ENCODE measurements at regions not wholly inside any gene's neighbourhood (a gene's known extent, or its start where the extent isn't known, plus 50 kb on each side); places are given as distances from the start of the nearest gene placed in this dataset.

- CTCF ChIA-PET = no interaction called here
- H3K27me3 Mint-ChIP-seq = no peaks in the 10 kb centered on the region
Measured at GRCh38 chr18:53739700-53740099, 484.8 kb downstream of the MBD2 start.

GRCh38 chr18:53735526-53735925 lies 488.9 kb downstream of the MBD2 start:
- no peaks in the 10 kb centered on the region for H3K36me3 Mint-ChIP-seq (ENCODE audit: low read depth)
- no peaks in the 10 kb centered on the region for H3K27me3 Mint-ChIP-seq
- no peak overlapping the region for H3K27ac Mint-ChIP-seq
- no peak for DNase-seq
- no peaks in the 10 kb centered on the region for H3K9me3 Mint-ChIP-seq
- H3K4me3 Mint-ChIP-seq = no peak overlapping the region
- ChIA-PET CTCF (no interaction called here), POLR2A (no interaction called here)
- no peaks in the 10 kb centered on the region for H3K4me1 Mint-ChIP-seq

More at GRCh38 chr18:53739700-53740099, 484.8 kb downstream of the MBD2 start:
- DNase-seq = no peak
- Mint-ChIP-seq H3K4me3 (no peak overlapping the region), H3K36me3 (ENCODE audit: low read depth) (no peaks in the 10 kb centered on the region), H3K9me3 (peaks cover 2% of the 10 kb centered on the region), H3K4me1 (no peaks in the 10 kb centered on the region), H3K27ac (no peak overlapping the region)
- POLR2A ChIA-PET = no interaction called here

GRCh38 chr18:53715243-53715853 lies 509.1 kb downstream of the MBD2 start:
- Mint-ChIP-seq H3K4me3 (no peak overlapping the region), H3K27ac (no peak overlapping the region), H3K27me3 (no peaks in the 10 kb centered on the region), H3K9me3 (no peaks in the 10 kb centered on the region), H3K36me3 (ENCODE audit: low read depth) (no peaks in the 10 kb centered on the region), H3K4me1 (no peaks in the 10 kb centered on the region)
- DNase-seq = no peak
- ChIA-PET CTCF (no interaction called here), POLR2A (no interaction called here)

GRCh38 chr18:53710080-53710479 lies 514.4 kb downstream of the MBD2 start:
- H3K27ac Mint-ChIP-seq = no peak overlapping the region
- H3K4me1 Mint-ChIP-seq = no peaks in the 10 kb centered on the region
- ChIA-PET POLR2A (no interaction called here), CTCF (interaction anchor here (0.6 kb wide), 1 partner anchor 644 kb away, joined by 3 read pairs; no protein-coding TSS in a partner anchor)
- DNase-seq = no peak
- H3K36me3 Mint-ChIP-seq (ENCODE audit: low read depth) = no peaks in the 10 kb centered on the region
- no peaks in the 10 kb centered on the region for H3K9me3 Mint-ChIP-seq
- H3K4me3 Mint-ChIP-seq = no peak overlapping the region
- no peaks in the 10 kb centered on the region for H3K27me3 Mint-ChIP-seq

- CTCF ChIA-PET = no interaction called here
- no peak overlapping the region for H3K4me3 Mint-ChIP-seq
- H3K4me1 Mint-ChIP-seq = no peaks in the 10 kb centered on the region
- POLR2A ChIA-PET = no interaction called here
- H3K27ac Mint-ChIP-seq = no peak overlapping the region
- no peaks in the 10 kb centered on the region for H3K27me3 Mint-ChIP-seq
- no peaks in the 10 kb centered on the region for H3K9me3 Mint-ChIP-seq
- H3K36me3 Mint-ChIP-seq (ENCODE audit: low read depth) = no peaks in the 10 kb centered on the region
- DNase-seq = no peak
Measured at GRCh38 chr18:53702480-53702879, 522.0 kb downstream of the MBD2 start.

GRCh38 chr18:53701697-53702096 lies 522.8 kb downstream of the MBD2 start:
- Mint-ChIP-seq H3K36me3 (ENCODE audit: low read depth) (no peaks in the 10 kb centered on the region), H3K27ac (no peak overlapping the region), H3K4me1 (no peaks in the 10 kb centered on the region), H3K27me3 (no peaks in the 10 kb centered on the region), H3K9me3 (no peaks in the 10 kb centered on the region), H3K4me3 (no peak overlapping the region)
- no peak for DNase-seq
- ChIA-PET POLR2A (no interaction called here), CTCF (no interaction called here)

DNA sequence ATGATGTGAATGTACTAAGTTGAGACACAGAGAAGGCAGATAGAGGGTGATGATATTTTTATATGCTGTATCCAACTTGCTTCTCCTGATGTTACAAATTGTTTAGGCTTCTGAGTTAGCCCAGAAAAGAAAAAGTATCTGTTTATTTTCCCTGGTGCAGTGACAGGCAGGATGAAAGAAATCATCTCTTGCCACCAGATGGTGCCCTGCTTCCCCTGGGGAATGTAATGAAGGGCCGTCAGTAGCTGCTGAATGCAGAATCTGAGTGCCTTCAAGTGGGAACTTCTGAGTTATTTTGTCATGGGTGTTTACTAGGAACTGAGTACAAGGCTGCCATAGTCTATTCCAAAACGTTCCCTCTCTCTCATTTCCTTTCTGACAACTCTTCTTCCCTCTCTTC lies 525.6 kb downstream of the MBD2 start:
- CTCF ChIA-PET = interaction anchor here (0.6 kb wide), 1 partner anchor 421 kb away, joined by 4 read pairs; no protein-coding TSS in a partner anchor
- Mint-ChIP-seq H3K36me3 (ENCODE audit: low read depth) (no peaks in the 10 kb centered on the region), H3K27ac (no peak overlapping the region), H3K9me3 (no peaks in the 10 kb centered on the region), H3K4me3 (no peak overlapping the region), H3K27me3 (no peaks in the 10 kb centered on the region), H3K4me1 (no peaks in the 10 kb centered on the region)
- DNase-seq = no peak
- POLR2A ChIA-PET = no interaction called here

DNA sequence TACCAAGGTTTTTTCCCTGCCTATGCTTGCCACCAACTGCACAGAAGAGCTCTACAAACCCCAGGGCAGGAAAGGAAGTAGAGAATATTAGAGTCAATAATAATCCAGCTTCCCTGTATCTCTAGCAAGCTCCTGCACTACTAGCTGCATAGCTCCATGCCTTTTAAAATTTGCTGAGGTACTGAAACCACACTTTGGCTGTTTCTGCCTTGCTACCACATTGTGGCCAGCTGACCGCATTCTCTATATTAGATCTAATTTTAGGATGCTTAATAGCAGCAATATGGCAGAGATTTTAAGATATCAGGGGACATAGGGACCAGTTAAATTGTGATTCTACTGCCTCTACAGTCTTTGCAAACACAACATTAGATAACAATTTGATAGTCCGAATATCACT lies 534.6 kb downstream of the MBD2 start:
- peaks cover 7% of the 10 kb centered on the region for H3K9me3 Mint-ChIP-seq
- no peak for DNase-seq
- CTCF ChIA-PET = no interaction called here
- H3K4me1 Mint-ChIP-seq = no peaks in the 10 kb centered on the region
- no peak overlapping the region for H3K27ac Mint-ChIP-seq
- H3K36me3 Mint-ChIP-seq (ENCODE audit: low read depth) = no peaks in the 10 kb centered on the region
- no peak overlapping the region for H3K4me3 Mint-ChIP-seq
- POLR2A ChIA-PET = no interaction called here
- H3K27me3 Mint-ChIP-seq = no peaks in the 10 kb centered on the region

GRCh38 chr18:53686965-53687364 lies 537.5 kb downstream of the MBD2 start:
- H3K4me3 Mint-ChIP-seq = no peak overlapping the region
- H3K27me3 Mint-ChIP-seq = no peaks in the 10 kb centered on the region
- no peaks in the 10 kb centered on the region for H3K4me1 Mint-ChIP-seq
- ChIA-PET POLR2A (no interaction called here), CTCF (interaction anchor here (1.0 kb wide), 1 partner anchor 9 kb away, joined by 3 read pairs; no protein-coding TSS in a partner anchor)
- no peak overlapping the region for H3K27ac Mint-ChIP-seq
- no peaks in the 10 kb centered on the region for H3K36me3 Mint-ChIP-seq (ENCODE audit: low read depth)
- DNase-seq = no peak
- peaks cover 9% of the 10 kb centered on the region for H3K9me3 Mint-ChIP-seq

DNA sequence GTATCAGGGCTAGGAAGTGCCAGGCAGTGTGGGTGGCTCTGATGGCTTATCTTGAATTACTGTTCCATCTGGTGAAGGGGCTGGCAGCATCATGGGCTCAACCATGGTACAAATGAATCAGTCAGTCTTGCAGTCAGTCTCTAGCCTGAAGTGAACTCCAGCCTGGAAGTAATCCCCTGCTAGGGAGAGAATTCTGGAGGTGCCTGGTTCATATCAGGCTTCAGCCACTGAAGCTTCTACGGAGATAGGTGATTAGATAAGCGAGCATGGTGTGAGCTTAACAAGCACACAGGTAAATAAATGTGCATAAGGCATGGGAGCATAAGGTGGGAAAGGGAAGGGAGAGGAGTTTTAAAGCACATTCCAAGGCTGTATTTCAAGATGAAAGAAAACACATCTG lies 541.7 kb downstream of the MBD2 start:
- no peaks in the 10 kb centered on the region for H3K36me3 Mint-ChIP-seq (ENCODE audit: low read depth)
- CTCF ChIA-PET = no interaction called here

DNA sequence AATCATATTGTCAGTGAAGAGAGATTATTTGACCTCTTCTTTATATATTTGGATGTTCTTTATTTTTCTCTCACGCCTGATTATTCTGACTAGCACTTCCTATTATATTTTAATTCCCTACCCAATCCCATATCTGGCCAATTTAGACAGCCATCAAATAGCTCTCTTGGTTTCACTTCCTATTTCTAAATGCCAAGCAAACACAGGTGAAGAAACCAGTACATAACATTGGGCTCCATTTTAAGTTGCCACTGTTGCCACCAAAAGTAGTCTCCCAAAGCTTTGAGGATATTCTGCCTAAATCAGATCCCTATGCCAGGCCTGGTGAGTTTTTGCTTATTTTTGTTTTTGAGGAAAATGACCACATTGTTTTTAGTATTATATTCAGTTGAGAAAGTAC lies 547.0 kb downstream of the MBD2 start:
- Mint-ChIP-seq H3K9me3 (peaks cover 3% of the 10 kb centered on the region), H3K36me3 (ENCODE audit: low read depth) (no peaks in the 10 kb centered on the region), H3K27ac (no peak overlapping the region), H3K27me3 (no peaks in the 10 kb centered on the region), H3K4me3 (no peak overlapping the region), H3K4me1 (no peaks in the 10 kb centered on the region)
- CTCF ChIA-PET = no interaction called here
- DNase-seq = no peak
- POLR2A ChIA-PET = no interaction called here

More for the DNA sequence above, 541.7 kb downstream of the MBD2 start:
- no peak for DNase-seq
- Mint-ChIP-seq H3K4me3 (no peak overlapping the region), H3K27ac (no peak overlapping the region), H3K27me3 (no peaks in the 10 kb centered on the region), H3K4me1 (no peaks in the 10 kb centered on the region), H3K9me3 (peaks cover 7% of the 10 kb centered on the region)
- POLR2A ChIA-PET = no interaction called here

DNA sequence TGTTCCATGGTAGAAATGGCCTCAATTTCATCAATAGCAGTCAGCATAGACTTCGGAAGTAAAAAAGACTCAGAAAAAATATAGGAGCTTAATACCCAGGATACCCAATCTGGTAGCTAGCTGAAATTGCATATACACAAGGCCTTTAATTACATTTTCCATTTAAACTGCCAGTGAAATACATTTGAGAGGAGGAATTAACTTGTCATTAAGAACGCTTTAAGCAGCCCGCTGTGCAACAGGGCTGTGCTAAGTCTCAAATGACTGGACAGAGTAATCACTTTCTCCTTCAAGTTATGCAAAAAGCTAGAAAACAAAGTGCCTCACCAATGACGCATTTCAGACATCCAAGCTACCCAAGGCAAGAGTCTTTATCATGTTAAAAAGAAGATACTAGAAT lies 558.8 kb downstream of the MBD2 start:
- Mint-ChIP-seq H3K4me1 (no peaks in the 10 kb centered on the region), H3K9me3 (peaks cover 13% of the 10 kb centered on the region), H3K27me3 (no peaks in the 10 kb centered on the region), H3K36me3 (ENCODE audit: low read depth) (no peaks in the 10 kb centered on the region), H3K27ac (no peak overlapping the region), H3K4me3 (no peak overlapping the region)
- CTCF ChIA-PET = no interaction called here
- DNase-seq = no peak
- POLR2A ChIA-PET = no interaction called here

DNA sequence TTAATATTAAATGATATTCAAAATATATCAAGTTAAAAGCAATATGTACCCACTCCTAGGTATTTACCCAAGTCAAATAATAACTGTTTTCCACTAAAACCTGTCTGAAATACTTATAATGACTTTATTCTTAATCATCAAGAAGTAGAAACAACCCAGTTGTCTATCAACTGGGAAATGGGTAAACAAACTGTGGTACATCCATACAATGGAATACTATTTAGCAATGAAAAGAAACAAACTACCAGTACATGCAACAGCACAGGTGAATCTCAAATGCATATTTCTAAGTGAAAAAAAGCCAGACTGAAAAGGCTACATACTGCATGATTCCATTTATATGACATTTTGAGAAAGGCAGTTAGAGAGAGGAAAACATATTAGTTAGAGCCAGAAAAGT lies 559.9 kb downstream of the MBD2 start:
- Mint-ChIP-seq H3K4me1 (no peaks in the 10 kb centered on the region), H3K36me3 (ENCODE audit: low read depth) (no peaks in the 10 kb centered on the region), H3K4me3 (no peak overlapping the region), H3K9me3 (peaks cover 12% of the 10 kb centered on the region), H3K27me3 (no peaks in the 10 kb centered on the region), H3K27ac (no peak overlapping the region)
- no peak for DNase-seq
- CTCF ChIA-PET = no interaction called here
- POLR2A ChIA-PET = no interaction called here

- POLR2A ChIA-PET = no interaction called here
- no peak overlapping the region for H3K4me3 Mint-ChIP-seq
- H3K36me3 Mint-ChIP-seq (ENCODE audit: low read depth) = no peaks in the 10 kb centered on the region
- no peak overlapping the region for H3K27ac Mint-ChIP-seq
- no peaks in the 10 kb centered on the region for H3K27me3 Mint-ChIP-seq
- no peak for DNase-seq
- H3K4me1 Mint-ChIP-seq = no peaks in the 10 kb centered on the region
- H3K9me3 Mint-ChIP-seq = peaks cover 17% of the 10 kb centered on the region
- CTCF ChIA-PET = no interaction called here
Measured at GRCh38 chr18:53660306-53660705, 564.2 kb downstream of the MBD2 start.

DNA sequence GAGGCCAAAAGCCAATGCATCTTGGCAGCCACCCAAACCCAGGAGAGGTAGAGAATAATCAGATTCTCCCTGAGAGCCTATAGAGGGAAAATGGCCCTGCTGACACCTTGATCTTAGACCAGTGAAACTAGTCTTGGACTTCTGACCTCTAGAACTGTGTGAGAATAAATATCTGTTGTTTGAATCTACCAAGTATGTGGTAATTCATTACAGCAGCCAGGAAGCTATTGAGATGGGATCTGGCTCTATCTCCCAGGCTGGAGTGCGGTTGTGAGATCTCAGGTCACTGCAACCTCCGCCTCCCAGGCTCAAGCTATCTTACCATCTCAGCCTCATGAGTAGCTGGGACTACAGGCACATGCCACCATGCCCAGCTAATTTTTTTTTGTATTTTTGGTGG lies 567.2 kb downstream of the MBD2 start:
- no peaks in the 10 kb centered on the region for H3K4me1 Mint-ChIP-seq
- ChIA-PET POLR2A (no interaction called here), CTCF (no interaction called here)
- H3K9me3 Mint-ChIP-seq = peaks cover 20% of the 10 kb centered on the region
- DNase-seq = no peak
- H3K27ac Mint-ChIP-seq = no peak overlapping the region
- H3K36me3 Mint-ChIP-seq (ENCODE audit: low read depth) = no peaks in the 10 kb centered on the region
- no peak overlapping the region for H3K4me3 Mint-ChIP-seq
- H3K27me3 Mint-ChIP-seq = no peaks in the 10 kb centered on the region
